ENCODE measurements at regions not wholly inside any gene's neighbourhood (a gene's known extent, or its start where the extent isn't known, plus 50 kb on each side); places are given as distances from the start of the nearest gene placed in this dataset.
"Not testable (repeated sequence)": the region's sequence is repeated elsewhere in the genome, so short reads cannot be mapped to it uniquely, and the experiment has no call there.

GRCh38 chr7:92909686-92910475, 73.5 kb upstream of the CDK6 start:
- no peak for DNase-seq

GRCh38 chr7:92904244-92905131, 68.1 kb upstream of the CDK6 start:
- no peak for DNase-seq

GRCh38 chr7:92898798-92899197, 62.4 kb upstream of the CDK6 start:
- no peak for DNase-seq

- DNase-seq, result not testable (repeated sequence)
Measured at GRCh38 chr7:92894857-92895256, 58.5 kb upstream of the CDK6 start.

- DNase-seq, result no peak
Measured at GRCh38 chr7:92889081-92889480, 52.7 kb upstream of the CDK6 start.
